ENCODE measurements at regions not wholly inside any gene's neighbourhood (a gene's known extent, or its start where the extent isn't known, plus 50 kb on each side); places are given as distances from the start of the nearest gene placed in this dataset.

DNA sequence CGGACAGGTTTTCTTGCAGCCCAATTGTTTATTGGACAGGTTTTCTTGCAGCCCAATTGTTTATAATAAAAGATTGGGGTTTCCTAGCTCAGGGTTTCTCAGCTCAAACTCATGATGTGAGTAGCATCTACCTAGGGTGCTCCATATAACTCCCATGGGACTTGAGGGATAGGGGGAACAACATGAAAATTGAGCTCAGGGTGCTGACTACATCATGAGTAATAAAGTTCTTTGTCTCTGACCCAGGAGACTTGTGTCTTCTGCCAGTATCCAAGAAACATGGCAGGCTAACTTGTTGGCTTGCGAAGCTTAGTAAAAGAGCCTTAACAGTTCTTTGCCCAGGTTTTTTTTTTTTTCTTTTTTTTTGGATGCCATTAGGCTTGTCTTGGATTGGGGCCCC, 59.2 kb upstream of the MYCBP2 start:
- TF ChIP-seq, protein P1, sequence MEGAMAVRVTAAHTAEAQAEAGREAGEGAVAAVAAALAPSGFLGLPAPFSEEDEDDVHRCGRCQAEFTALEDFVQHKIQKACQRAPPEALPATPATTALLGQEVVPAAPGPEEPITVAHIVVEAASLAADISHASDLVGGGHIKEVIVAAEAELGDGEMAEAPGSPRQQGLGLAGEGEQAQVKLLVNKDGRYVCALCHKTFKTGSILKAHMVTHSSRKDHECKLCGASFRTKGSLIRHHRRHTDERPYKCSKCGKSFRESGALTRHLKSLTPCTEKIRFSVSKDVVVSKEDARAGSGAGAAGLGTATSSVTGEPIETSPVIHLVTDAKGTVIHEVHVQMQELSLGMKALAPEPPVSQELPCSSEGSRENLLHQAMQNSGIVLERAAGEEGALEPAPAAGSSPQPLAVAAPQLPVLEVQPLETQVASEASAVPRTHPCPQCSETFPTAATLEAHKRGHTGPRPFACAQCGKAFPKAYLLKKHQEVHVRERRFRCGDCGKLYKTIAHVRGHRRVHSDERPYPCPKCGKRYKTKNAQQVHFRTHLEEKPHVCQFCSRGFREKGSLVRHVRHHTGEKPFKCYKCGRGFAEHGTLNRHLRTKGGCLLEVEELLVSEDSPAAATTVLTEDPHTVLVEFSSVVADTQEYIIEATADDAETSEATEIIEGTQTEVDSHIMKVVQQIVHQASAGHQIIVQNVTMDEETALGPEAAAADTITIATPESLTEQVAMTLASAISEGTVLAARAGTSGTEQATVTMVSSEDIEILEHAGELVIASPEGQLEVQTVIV (CRISPR knock-in tag; IDR thresholded peaks at IDR 0.05; ENCODE audit: borderline replicate concordance) = no peak
- TF ChIP-seq TAF7 (tag; IDR thresholded peaks at IDR 0.05) = no peak
- TF ChIP-seq, protein P2, sequence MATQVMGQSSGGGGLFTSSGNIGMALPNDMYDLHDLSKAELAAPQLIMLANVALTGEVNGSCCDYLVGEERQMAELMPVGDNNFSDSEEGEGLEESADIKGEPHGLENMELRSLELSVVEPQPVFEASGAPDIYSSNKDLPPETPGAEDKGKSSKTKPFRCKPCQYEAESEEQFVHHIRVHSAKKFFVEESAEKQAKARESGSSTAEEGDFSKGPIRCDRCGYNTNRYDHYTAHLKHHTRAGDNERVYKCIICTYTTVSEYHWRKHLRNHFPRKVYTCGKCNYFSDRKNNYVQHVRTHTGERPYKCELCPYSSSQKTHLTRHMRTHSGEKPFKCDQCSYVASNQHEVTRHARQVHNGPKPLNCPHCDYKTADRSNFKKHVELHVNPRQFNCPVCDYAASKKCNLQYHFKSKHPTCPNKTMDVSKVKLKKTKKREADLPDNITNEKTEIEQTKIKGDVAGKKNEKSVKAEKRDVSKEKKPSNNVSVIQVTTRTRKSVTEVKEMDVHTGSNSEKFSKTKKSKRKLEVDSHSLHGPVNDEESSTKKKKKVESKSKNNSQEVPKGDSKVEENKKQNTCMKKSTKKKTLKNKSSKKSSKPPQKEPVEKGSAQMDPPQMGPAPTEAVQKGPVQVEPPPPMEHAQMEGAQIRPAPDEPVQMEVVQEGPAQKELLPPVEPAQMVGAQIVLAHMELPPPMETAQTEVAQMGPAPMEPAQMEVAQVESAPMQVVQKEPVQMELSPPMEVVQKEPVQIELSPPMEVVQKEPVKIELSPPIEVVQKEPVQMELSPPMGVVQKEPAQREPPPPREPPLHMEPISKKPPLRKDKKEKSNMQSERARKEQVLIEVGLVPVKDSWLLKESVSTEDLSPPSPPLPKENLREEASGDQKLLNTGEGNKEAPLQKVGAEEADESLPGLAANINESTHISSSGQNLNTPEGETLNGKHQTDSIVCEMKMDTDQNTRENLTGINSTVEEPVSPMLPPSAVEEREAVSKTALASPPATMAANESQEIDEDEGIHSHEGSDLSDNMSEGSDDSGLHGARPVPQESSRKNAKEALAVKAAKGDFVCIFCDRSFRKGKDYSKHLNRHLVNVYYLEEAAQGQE (IDR thresholded peaks at IDR 0.05; ENCODE audit: borderline replicate concordance) = no peak
- TF ChIP-seq, protein P2 (CRISPR knock-in tag; IDR thresholded peaks at IDR 0.05; ENCODE audit: low read depth) = no peak

All from K562 (cell line).